MG63 (cell line): ENCODE measurements at regions not wholly inside any gene's neighbourhood (a gene's known extent, or its start where the extent isn't known, plus 50 kb on each side); places are given as distances from the start of the nearest gene placed in this dataset.
"Not testable (repeated sequence)": the region's sequence is repeated elsewhere in the genome, so short reads cannot be mapped to it uniquely, and the experiment has no call there.

Experiments
- DNase-seq: peaks from one replicate; pipeline ENCODE4 v3.0.0-alpha.2; 2020
- H3K27me3 ChIP-seq: fragments of 250-450 bp; sonication (Bioruptor Pico); 2 replicates; pipeline ENCODE4 v1.5.1; 2020; ENCODE audit warnings: mild to moderate bottlenecking, moderate library complexity
- H3K36me3 ChIP-seq: fragments of 250-450 bp; sonication (Bioruptor Pico); 2 replicates; pipeline ENCODE4 v1.5.1; 2020; ENCODE audit warnings: mild to moderate bottlenecking, moderate library complexity
- H3K4me3 ChIP-seq: fragments of 250-450 bp; sonication (Bioruptor Pico); 2 replicates; pipeline ENCODE4 v1.5.1; 2020; ENCODE audit warnings: mild to moderate bottlenecking, moderate library complexity
- H3K9me3 ChIP-seq: fragments of 250-450 bp; sonication (Bioruptor Pico); 2 replicates; pipeline ENCODE4 v1.5.1; 2020; ENCODE audit warnings: mild to moderate bottlenecking, moderate library complexity

- no peaks in the 10 kb centered on the region for H3K36me3 ChIP-seq
- H3K27me3 ChIP-seq: no peaks in the 10 kb centered on the region
- no peak overlapping the region for H3K4me3 ChIP-seq
- peak; percentile 85 for DNase-seq
- H3K9me3 ChIP-seq: peaks cover 4% of the 10 kb centered on the region; the same call in 1 of the 2 replicates
Measured at GRCh38 chr15:67915461-67916374, 75.9 kb upstream of the RNU6-1 start.

- no peak overlapping the region for H3K4me3 ChIP-seq
- no peaks in the 10 kb centered on the region for H3K27me3 ChIP-seq
- peaks cover 4% of the 10 kb centered on the region; the same call in 1 of the 2 replicates for H3K9me3 ChIP-seq
- H3K36me3 ChIP-seq: no peaks in the 10 kb centered on the region
- no peak for DNase-seq
Measured at GRCh38 chr15:67916565-67916964, 76.7 kb upstream of the RNU6-1 start.

- peak; percentile 81 for DNase-seq
- no peak overlapping the region for H3K4me3 ChIP-seq
- H3K27me3 ChIP-seq: no peaks in the 10 kb centered on the region
- peaks cover 4% of the 10 kb centered on the region; the same call in 1 of the 2 replicates for H3K9me3 ChIP-seq
- no peaks in the 10 kb centered on the region for H3K36me3 ChIP-seq
Measured at GRCh38 chr15:67917037-67917436, 77.2 kb upstream of the RNU6-1 start.

GRCh38 chr15:67917636-67918035, 77.8 kb upstream of the RNU6-1 start:
- Histone ChIP-seq H3K4me3 (no peak overlapping the region), H3K36me3 (no peaks in the 10 kb centered on the region), H3K27me3 (no peaks in the 10 kb centered on the region), H3K9me3 (peaks cover 4% of the 10 kb centered on the region; the same call in 1 of the 2 replicates)
- no peak for DNase-seq

- H3K4me3 ChIP-seq: no peak overlapping the region
- no peak for DNase-seq
- no peaks in the 10 kb centered on the region for H3K27me3 ChIP-seq
- no peaks in the 10 kb centered on the region for H3K36me3 ChIP-seq
- peaks cover 4% of the 10 kb centered on the region; the same call in 1 of the 2 replicates for H3K9me3 ChIP-seq
Measured at GRCh38 chr15:67918205-67918861, 78.5 kb upstream of the RNU6-1 start.

- no peaks in the 10 kb centered on the region for H3K36me3 ChIP-seq
- H3K27me3 ChIP-seq: no peaks in the 10 kb centered on the region
- H3K9me3 ChIP-seq: peaks cover 7% of the 10 kb centered on the region
- no peak overlapping the region for H3K4me3 ChIP-seq
- DNase-seq: no peak
Measured at GRCh38 chr15:67920524-67921240, 80.8 kb upstream of the RNU6-1 start.

- Histone ChIP-seq H3K9me3 (peaks cover 7% of the 10 kb centered on the region), H3K36me3 (no peaks in the 10 kb centered on the region), H3K27me3 (no peaks in the 10 kb centered on the region), H3K4me3 (no peak overlapping the region)
- no peak for DNase-seq
Measured at GRCh38 chr15:67922106-67922675, 82.3 kb upstream of the RNU6-1 start.

GRCh38 chr15:67922971-67923945, 83.4 kb upstream of the RNU6-1 start:
- Histone ChIP-seq H3K4me3 (no peak overlapping the region), H3K36me3 (no peaks in the 10 kb centered on the region), H3K27me3 (no peaks in the 10 kb centered on the region), H3K9me3 (peaks cover 7% of the 10 kb centered on the region)
- no peak for DNase-seq

GRCh38 chr15:67924359-67924974, 84.6 kb upstream of the RNU6-1 start:
- no peak overlapping the region for H3K4me3 ChIP-seq
- H3K27me3 ChIP-seq: no peaks in the 10 kb centered on the region
- no peaks in the 10 kb centered on the region for H3K36me3 ChIP-seq
- H3K9me3 ChIP-seq: peaks cover 3% of the 10 kb centered on the region; the same call in 1 of the 2 replicates
- no peak for DNase-seq

GRCh38 chr15:67925182-67925581, 85.3 kb upstream of the RNU6-1 start:
- DNase-seq: no peak
- H3K27me3 ChIP-seq: no peaks in the 10 kb centered on the region
- no peaks in the 10 kb centered on the region for H3K36me3 ChIP-seq
- no peak overlapping the region for H3K4me3 ChIP-seq
- H3K9me3 ChIP-seq: peaks cover 3% of the 10 kb centered on the region; the same call in 1 of the 2 replicates

GRCh38 chr15:67927501-67928168, 87.8 kb upstream of the RNU6-1 start:
- Histone ChIP-seq H3K36me3 (no peaks in the 10 kb centered on the region), H3K27me3 (no peaks in the 10 kb centered on the region), H3K4me3 (no peak overlapping the region), H3K9me3 (peaks cover 8% of the 10 kb centered on the region; the same call in 1 of the 2 replicates)
- DNase-seq: peak; percentile 95

GRCh38 chr15:67928666-67929065, 88.8 kb upstream of the RNU6-1 start:
- Histone ChIP-seq H3K9me3 (peaks cover 8% of the 10 kb centered on the region; the same call in 1 of the 2 replicates), H3K27me3 (no peaks in the 10 kb centered on the region), H3K4me3 (no peak overlapping the region), H3K36me3 (no peaks in the 10 kb centered on the region)
- no peak for DNase-seq

- H3K36me3 ChIP-seq: no peaks in the 10 kb centered on the region
- no peak for DNase-seq
- H3K4me3 ChIP-seq: no peak overlapping the region
- no peaks in the 10 kb centered on the region for H3K27me3 ChIP-seq
- 0 out of 2 replicates have a peak, but pooled peaks cover 5% of the 10 kb centered on the region for H3K9me3 ChIP-seq
Measured at GRCh38 chr15:67930720-67931119, 90.9 kb upstream of the RNU6-1 start.

- no peaks in the 10 kb centered on the region for H3K27me3 ChIP-seq
- no peak for DNase-seq
- H3K36me3 ChIP-seq: no peaks in the 10 kb centered on the region
- 0 out of 2 replicates have a peak, but pooled peaks cover 5% of the 10 kb centered on the region for H3K9me3 ChIP-seq
- no peak overlapping the region for H3K4me3 ChIP-seq
Measured at GRCh38 chr15:67931861-67932260, 92.0 kb upstream of the RNU6-1 start.

GRCh38 chr15:67934126-67934525, 94.3 kb upstream of the RNU6-1 start:
- DNase-seq, H3K9me3 ChIP-seq, H3K27me3 ChIP-seq, H3K4me3 ChIP-seq, H3K36me3 ChIP-seq: not testable (repeated sequence)
